ENCODE measurements at regions not wholly inside any gene's neighbourhood (a gene's known extent, or its start where the extent isn't known, plus 50 kb on each side); places are given as distances from the start of the nearest gene placed in this dataset.

DNA sequence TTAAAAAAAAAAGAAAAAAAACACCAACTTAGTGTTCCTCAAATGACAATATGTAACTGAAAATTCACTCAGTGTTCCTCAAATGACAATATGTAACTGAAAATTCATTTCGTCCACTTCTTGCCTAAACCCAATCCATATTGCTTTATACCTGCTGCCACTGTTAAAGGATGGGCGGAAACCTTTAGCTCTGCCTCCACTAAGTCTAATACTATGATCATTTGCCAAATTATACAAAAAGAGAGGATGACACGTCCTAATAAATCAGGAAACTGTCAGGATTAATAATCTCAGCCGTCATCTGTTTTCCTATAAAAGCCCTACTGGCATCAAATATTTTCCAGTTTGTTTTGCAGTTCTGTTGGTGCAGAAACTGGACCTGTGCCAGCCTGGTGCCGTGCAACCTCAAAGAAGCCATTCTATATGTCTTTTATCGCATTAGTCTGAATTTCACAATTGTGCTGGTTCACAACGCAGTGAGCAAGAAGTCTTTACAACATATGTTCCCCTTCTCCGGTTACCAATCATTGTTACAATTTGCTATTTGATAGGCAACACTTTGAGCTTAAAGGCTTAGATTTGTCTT lies 160.4 kb upstream of the KCNH8 start:
- TF ChIP-seq, protein P1, sequence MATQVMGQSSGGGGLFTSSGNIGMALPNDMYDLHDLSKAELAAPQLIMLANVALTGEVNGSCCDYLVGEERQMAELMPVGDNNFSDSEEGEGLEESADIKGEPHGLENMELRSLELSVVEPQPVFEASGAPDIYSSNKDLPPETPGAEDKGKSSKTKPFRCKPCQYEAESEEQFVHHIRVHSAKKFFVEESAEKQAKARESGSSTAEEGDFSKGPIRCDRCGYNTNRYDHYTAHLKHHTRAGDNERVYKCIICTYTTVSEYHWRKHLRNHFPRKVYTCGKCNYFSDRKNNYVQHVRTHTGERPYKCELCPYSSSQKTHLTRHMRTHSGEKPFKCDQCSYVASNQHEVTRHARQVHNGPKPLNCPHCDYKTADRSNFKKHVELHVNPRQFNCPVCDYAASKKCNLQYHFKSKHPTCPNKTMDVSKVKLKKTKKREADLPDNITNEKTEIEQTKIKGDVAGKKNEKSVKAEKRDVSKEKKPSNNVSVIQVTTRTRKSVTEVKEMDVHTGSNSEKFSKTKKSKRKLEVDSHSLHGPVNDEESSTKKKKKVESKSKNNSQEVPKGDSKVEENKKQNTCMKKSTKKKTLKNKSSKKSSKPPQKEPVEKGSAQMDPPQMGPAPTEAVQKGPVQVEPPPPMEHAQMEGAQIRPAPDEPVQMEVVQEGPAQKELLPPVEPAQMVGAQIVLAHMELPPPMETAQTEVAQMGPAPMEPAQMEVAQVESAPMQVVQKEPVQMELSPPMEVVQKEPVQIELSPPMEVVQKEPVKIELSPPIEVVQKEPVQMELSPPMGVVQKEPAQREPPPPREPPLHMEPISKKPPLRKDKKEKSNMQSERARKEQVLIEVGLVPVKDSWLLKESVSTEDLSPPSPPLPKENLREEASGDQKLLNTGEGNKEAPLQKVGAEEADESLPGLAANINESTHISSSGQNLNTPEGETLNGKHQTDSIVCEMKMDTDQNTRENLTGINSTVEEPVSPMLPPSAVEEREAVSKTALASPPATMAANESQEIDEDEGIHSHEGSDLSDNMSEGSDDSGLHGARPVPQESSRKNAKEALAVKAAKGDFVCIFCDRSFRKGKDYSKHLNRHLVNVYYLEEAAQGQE (tag by site-specific recombination; IDR thresholded peaks at IDR 0.05), result no peak
- TF ChIP-seq, protein P2, sequence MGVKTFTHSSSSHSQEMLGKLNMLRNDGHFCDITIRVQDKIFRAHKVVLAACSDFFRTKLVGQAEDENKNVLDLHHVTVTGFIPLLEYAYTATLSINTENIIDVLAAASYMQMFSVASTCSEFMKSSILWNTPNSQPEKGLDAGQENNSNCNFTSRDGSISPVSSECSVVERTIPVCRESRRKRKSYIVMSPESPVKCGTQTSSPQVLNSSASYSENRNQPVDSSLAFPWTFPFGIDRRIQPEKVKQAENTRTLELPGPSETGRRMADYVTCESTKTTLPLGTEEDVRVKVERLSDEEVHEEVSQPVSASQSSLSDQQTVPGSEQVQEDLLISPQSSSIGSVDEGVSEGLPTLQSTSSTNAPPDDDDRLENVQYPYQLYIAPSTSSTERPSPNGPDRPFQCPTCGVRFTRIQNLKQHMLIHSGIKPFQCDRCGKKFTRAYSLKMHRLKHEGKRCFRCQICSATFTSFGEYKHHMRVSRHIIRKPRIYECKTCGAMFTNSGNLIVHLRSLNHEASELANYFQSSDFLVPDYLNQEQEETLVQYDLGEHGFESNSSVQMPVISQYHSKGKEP (tag by site-specific recombination; IDR thresholded peaks at IDR 0.05), result no peak
- TF ChIP-seq ZNF133 (tag by site-specific recombination; IDR thresholded peaks at IDR 0.05) (no peak), ZBTB21 (tag by site-specific recombination; IDR thresholded peaks at IDR 0.05) (no peak), ZNF121 (tag by site-specific recombination; IDR thresholded peaks at IDR 0.05) (no peak)

Data from HEK293 (cell line).